B cell (primary cell): ENCODE measurements at regions not wholly inside any gene's neighbourhood (a gene's known extent, or its start where the extent isn't known, plus 50 kb on each side); places are given as distances from the start of the nearest gene placed in this dataset.

Source experiments
- CTCF ChIP-seq: fragments of 200-600 bp; IDR thresholded peaks from one replicate; pipeline ENCODE4 v1.8.0; 2022; ENCODE audit warnings: antibody characterized with exemption, mild to moderate bottlenecking
- EZH2 ChIP-seq: IDR thresholded peaks from 2 replicates; pipeline ENCODE4 v1.6.1; 2012; ENCODE audit warnings: borderline replicate concordance, low read depth, mild to moderate bottlenecking, moderate library complexity, low read length; ENCODE audit not compliant: insufficient read depth, poor library complexity, severe bottlenecking

GRCh38 chr13:73194310-73194709 is 135.5 kb downstream of the KLF5 start:
- TF ChIP-seq EZH2 = no peak
- no peak for TF ChIP-seq CTCF
